BE2C (cell line): ENCODE measurements at regions not wholly inside any gene's neighbourhood (a gene's known extent, or its start where the extent isn't known, plus 50 kb on each side); places are given as distances from the start of the nearest gene placed in this dataset.

Experiments
- DNase-seq: peaks from one replicate; pipeline ENCODE4 v3.0.0-alpha.2; 2020
- H3K27me3 ChIP-seq: fragments of 250-450 bp; sonication (Bioruptor Pico); 2 replicates; pipeline ENCODE4 v1.5.1; 2020; ENCODE audit warnings: mild to moderate bottlenecking
- H3K36me3 ChIP-seq: fragments of 250-450 bp; sonication (Bioruptor Pico); 2 replicates; pipeline ENCODE4 v1.5.1; 2020; ENCODE audit warnings: mild to moderate bottlenecking
- H3K4me1 ChIP-seq: fragments of 250-450 bp; sonication (Bioruptor Pico); 2 replicates; pipeline ENCODE4 v1.5.1; 2020
- H3K4me3 ChIP-seq: 2 replicates; pipeline ENCODE4 v1.5.1; 2011; ENCODE audit warnings: low read depth, low read length
- H3K9me3 ChIP-seq: fragments of 250-450 bp; sonication (Bioruptor Pico); 2 replicates; pipeline ENCODE4 v1.5.1; 2020
- TF ChIP-seq, protein P1 (sequence below): IDR thresholded peaks from 2 replicates; pipeline ENCODE4 v1.5.1; 2012; ENCODE audit warnings: mild to moderate bottlenecking, low read depth, low read length

DNA sequence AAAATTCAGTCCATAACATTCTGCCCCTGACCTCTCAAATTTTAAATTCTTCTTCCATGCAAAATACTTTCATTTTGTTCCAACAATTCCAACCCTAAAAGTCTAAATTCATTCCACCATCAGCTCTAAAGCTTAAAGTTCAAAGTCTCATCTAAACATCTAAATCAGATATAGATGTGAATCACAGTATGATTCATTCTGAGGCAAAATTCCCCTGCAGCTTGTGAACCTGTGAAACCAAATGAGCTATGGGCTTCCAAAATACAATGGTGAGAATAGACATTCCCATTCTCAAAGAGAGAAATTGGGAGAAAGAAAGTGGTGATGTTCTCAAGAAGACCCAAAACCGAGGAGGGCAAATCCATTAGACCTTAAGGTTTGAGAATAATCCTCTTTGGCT is 309.8 kb downstream of the HIVEP2 start:
- TF ChIP-seq, protein P1, sequence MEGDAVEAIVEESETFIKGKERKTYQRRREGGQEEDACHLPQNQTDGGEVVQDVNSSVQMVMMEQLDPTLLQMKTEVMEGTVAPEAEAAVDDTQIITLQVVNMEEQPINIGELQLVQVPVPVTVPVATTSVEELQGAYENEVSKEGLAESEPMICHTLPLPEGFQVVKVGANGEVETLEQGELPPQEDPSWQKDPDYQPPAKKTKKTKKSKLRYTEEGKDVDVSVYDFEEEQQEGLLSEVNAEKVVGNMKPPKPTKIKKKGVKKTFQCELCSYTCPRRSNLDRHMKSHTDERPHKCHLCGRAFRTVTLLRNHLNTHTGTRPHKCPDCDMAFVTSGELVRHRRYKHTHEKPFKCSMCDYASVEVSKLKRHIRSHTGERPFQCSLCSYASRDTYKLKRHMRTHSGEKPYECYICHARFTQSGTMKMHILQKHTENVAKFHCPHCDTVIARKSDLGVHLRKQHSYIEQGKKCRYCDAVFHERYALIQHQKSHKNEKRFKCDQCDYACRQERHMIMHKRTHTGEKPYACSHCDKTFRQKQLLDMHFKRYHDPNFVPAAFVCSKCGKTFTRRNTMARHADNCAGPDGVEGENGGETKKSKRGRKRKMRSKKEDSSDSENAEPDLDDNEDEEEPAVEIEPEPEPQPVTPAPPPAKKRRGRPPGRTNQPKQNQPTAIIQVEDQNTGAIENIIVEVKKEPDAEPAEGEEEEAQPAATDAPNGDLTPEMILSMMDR = no peak
- Histone ChIP-seq H3K27me3 (no peaks in the 10 kb centered on the region), H3K4me1 (no peaks in the 10 kb centered on the region), H3K9me3 (no peaks in the 10 kb centered on the region), H3K36me3 (no peaks in the 10 kb centered on the region), H3K4me3 (no peak overlapping the region)
- no peak for DNase-seq

DNA sequence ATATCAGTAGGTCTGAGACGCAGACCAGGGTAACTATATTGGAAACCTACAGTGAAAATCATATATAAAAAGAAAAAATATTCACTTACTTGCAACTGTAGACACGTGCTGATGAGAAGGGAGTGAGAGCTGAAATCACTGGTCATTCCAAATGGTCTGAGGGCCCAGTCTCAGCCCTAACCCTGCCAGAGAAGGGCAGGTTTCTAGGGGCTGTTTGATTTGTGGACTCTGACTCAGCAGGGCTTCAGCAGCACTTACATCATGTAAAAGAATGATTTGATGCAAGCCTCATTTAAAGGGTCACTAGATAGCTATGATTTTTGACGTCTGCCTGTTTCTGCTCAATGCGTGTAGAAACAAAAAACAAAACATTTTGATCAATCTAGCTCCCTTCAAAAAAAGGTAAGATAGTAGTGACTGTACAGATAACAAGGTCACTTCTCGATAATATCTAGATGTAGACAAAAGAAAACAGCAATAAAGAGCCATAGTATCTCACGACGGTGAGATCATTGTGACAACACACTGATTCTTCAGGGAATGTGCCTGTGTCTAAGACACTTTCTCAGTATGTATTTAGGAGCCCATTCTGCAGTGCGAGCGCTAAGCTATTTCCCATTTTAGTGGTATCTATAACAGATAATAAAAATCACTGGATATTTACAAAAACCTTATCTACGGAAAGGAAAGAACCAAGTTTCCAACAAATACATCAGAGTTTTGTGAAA is 307.2 kb downstream of the HIVEP2 start:
- Histone ChIP-seq H3K4me1 (no peaks in the 10 kb centered on the region), H3K36me3 (no peaks in the 10 kb centered on the region), H3K27me3 (no peaks in the 10 kb centered on the region), H3K4me3 (no peak overlapping the region), H3K9me3 (no peaks in the 10 kb centered on the region)
- TF ChIP-seq, protein P1 = no peak
- no peak for DNase-seq

DNA sequence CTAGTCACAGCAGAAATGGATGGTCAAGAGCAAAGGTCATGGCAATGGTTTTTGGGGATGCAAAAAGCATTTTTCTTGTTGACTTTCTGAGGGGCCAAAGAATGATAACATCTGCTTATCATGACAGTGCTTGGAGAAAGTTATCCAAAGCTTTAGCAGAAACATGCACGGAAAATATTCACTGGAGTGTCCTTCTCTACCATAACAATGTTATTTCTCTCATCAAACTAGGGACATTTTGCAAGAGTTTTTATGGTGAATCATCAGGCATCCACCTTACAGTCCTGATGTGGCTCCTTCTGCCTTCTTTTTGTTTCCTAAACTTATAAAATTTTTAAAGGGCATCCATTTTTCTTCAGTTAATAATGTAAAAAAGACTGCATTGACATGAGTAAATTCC is 302.3 kb downstream of the HIVEP2 start:
- no peaks in the 10 kb centered on the region for H3K4me1 ChIP-seq
- DNase-seq = no peak
- H3K9me3 ChIP-seq = no peaks in the 10 kb centered on the region
- no peaks in the 10 kb centered on the region for H3K36me3 ChIP-seq
- no peak overlapping the region for H3K4me3 ChIP-seq
- TF ChIP-seq, protein P1 = no peak
- H3K27me3 ChIP-seq = no peaks in the 10 kb centered on the region

DNA sequence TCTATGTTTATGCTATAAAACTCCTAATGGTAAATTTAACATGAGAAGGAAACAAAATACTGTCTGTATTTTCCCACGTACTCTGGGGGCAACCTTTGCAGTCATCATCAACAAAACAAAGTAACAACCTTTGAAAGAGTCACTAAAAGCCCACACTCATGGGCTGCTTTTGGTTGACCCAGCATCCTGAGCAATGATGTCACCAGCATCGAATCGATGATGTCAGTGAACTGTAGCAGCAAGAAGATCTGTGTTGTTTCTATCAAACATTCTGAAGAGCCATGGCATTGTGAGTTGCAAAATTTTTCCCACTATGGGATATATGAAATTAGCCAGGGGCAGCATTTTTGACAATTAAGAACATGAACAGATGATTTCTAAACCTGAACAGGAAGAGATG is 300.1 kb downstream of the HIVEP2 start:
- Histone ChIP-seq H3K27me3 (no peaks in the 10 kb centered on the region), H3K4me3 (no peak overlapping the region), H3K36me3 (no peaks in the 10 kb centered on the region), H3K4me1 (no peaks in the 10 kb centered on the region), H3K9me3 (no peaks in the 10 kb centered on the region)
- no peak for DNase-seq
- TF ChIP-seq, protein P1 = no peak

DNA sequence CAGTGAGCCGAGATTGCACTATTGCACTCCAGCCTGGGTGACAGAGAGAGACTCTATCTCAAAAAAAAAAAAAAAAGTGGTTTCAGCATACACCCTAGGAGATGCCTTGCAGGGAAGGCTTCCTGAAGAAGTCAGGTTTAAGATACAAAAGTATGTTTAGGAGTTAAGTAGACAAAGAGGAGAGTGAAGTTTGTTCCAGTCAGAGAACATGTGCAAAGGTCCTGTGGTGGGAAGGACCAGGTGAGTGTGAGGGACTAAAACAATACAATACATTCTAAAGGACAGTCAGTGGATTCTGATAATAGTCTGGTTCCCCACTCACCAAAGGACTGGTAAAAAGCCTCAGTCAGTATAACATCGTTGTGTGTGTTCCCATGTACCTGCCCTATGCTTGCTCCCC is 299.3 kb downstream of the HIVEP2 start:
- no peaks in the 10 kb centered on the region for H3K4me1 ChIP-seq
- TF ChIP-seq, protein P1 = no peak
- H3K36me3 ChIP-seq = no peaks in the 10 kb centered on the region
- H3K9me3 ChIP-seq = no peaks in the 10 kb centered on the region
- no peaks in the 10 kb centered on the region for H3K27me3 ChIP-seq
- no peak for DNase-seq
- H3K4me3 ChIP-seq = no peak overlapping the region

DNA sequence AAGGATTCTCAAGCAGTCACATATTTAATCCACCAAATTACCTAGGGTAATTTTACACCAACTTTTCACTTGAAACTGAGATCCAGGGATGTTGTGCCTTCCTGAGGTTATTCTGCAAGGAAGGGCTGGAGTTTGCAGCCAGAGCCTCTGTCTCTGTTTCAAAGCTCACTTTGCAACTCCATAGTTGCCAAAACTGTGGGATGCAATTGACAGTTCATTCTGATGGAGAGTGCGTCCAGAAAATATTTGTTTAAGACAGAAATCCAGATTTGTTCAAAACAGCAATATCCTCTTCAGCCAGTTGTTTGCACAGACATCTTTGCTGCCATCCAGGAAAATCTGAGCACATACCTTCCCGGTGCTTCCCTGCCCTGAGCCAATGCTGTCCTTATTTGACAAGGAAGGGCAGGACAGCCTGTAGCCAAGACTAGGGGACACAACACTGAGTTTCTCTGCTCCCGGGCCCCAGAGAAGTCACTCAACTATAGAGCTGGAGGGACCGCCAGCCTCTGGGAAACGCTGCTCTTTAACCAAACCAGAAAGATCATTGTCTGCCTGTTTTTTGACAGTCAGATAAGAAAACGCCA is 297.4 kb downstream of the HIVEP2 start:
- H3K9me3 ChIP-seq = no peaks in the 10 kb centered on the region
- TF ChIP-seq, protein P1 = no peak
- H3K36me3 ChIP-seq = no peaks in the 10 kb centered on the region
- no peaks in the 10 kb centered on the region for H3K4me1 ChIP-seq
- no peak overlapping the region for H3K4me3 ChIP-seq
- DNase-seq = no peak
- no peaks in the 10 kb centered on the region for H3K27me3 ChIP-seq
